Stimulated activated CD8-positive, alpha-beta memory T cell treated with anti-CD3 and anti-CD28 coated beads, Interleukin-15, amount 100 ng/mL, for 24 hours (primary cell): ENCODE measurements at regions not wholly inside any gene's neighbourhood (a gene's known extent, or its start where the extent isn't known, plus 50 kb on each side); places are given as distances from the start of the nearest gene placed in this dataset.
"Not testable (repeated sequence)": the region's sequence is repeated elsewhere in the genome, so short reads cannot be mapped to it uniquely, and the experiment has no call there.

Source experiments
- DNase-seq: peaks from one replicate; pipeline ENCODE4 v3.0.0-alpha.2; 2020; ENCODE audit warnings: low read depth

DNA sequence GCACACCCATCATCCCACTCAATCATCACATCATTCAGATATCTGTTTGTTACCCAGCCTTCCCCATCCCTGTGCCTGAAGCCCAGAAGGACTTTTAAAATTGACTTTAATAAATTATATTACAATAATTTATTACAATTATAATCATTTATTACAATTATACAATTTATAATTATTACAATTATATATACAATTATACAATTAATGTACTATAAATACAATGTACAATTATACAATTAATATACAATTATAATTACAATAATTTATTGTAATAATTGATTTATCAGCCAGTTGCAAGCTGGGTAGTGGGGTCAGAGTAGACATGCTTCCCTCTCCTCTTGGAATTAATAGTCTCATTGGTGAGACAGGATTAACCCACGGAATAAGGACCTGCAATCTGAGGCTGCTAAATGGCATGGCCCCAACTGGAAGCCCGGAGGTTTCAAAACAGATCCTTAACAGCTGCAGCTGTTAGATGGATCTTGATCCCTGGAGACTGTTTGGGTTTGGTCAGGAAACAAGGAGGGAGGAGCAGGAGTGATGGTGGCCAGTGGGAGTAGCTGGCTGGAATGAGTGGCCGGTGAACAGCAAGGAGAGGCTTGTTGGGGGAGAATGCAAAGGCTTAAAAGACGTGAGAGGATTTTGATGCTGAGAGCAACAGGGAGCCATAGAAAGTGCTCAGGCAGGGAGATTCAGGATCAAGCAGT is 402.8 kb upstream of the PODXL start:
- no peak for DNase-seq

GRCh38 chr7:131957338-131958020 is 401.1 kb upstream of the PODXL start:
- no peak for DNase-seq

DNA sequence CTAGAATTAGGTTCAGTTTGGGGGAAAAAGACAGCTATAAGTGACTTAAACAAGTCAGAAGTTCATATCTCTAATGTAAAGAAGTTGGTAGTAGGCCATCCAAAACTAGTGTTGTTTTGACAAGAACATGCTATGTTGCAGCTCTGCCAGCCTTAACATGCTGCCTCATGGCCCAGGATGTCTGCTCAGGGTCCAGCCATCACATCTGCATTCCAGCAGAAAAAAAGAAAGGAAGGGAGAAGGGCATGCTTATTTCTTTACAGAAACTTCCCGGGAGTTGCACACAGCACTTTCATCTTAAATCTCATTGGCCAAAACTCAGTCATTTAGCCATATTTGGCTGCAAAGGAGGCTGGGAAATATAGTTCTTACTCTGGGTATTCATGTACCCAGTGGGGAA is 400.4 kb upstream of the PODXL start:
- DNase-seq: no peak

DNA sequence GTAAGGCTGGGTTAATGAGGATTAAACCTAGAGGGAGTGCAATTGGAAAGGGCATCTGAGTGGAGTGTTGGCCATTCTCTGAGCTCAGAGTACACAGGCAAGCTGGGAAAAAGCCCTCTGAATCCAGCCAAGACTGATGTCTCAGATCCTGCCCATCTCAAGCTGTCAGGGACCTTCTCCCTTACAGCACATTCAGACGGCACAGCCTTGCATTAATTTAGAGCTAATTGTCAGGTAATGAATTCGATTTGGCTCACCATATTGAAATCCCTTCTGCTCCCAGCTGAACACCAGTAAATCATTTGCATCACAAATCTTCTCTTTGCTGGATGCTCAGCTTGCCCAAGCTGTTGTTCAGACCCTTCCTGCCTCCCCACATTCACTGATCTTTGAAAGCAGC is 399.3 kb upstream of the PODXL start:
- no peak for DNase-seq

GRCh38 chr7:131953184-131953583 is 396.8 kb upstream of the PODXL start:
- DNase-seq: no peak

DNA sequence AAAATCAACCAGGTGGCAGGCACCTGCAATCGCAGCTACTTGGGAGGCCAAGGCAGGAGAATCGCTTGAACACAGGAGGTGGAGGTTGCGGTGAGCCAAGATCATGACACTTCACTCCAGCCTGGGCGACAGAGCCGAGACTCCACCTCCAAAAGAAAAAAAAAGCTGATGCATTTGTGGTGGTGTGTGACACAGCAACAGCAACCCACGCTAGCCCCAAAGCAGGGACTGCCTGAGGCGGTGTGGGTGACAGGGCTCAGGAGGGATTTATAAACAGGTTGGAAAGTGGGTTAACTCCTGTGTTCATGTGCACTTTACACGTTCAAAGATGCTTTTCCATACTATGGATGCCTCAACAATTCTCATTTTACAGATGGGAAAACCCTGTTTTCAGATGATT is 395.9 kb upstream of the PODXL start:
- DNase-seq: no peak

DNA sequence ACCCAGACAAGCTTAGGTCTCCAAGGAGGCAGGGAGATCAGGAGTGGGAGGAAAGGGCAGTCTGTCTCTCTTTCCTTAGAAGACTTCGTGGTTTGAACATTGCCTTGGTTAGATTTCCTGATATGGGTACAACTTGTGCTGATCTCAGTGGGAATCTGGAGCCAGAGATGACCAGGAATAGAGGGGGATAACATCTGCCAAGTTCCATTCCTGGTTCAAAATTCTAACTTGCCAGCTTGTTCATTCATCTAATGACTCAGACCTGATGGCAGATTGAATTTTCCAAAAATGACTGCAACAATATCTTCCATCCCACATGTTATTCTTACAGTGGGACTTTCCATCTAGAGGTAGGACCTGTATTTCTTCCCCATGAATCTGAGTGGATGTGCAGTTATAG is 394.3 kb upstream of the PODXL start:
- no peak for DNase-seq

DNA sequence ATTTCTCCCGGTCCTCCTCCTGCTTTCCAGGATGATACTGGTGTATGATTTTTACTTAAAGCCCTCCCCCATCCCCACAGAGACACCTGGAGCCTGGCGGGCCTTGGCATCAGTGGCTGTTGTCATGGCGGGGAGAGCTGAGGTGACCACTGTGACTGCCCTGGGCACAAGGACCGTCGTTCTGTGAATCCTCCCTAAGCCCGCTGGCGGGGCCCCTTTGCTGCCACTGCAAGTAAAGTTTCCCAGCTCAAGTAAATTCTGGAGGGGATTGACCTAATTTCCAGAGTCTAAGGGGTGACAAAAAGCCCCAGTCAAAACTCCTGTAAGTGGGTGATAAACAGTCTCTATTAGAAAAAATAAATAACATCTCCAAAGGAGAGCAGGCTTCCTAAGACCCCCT is 393.2 kb upstream of the PODXL start:
- no peak for DNase-seq

DNA sequence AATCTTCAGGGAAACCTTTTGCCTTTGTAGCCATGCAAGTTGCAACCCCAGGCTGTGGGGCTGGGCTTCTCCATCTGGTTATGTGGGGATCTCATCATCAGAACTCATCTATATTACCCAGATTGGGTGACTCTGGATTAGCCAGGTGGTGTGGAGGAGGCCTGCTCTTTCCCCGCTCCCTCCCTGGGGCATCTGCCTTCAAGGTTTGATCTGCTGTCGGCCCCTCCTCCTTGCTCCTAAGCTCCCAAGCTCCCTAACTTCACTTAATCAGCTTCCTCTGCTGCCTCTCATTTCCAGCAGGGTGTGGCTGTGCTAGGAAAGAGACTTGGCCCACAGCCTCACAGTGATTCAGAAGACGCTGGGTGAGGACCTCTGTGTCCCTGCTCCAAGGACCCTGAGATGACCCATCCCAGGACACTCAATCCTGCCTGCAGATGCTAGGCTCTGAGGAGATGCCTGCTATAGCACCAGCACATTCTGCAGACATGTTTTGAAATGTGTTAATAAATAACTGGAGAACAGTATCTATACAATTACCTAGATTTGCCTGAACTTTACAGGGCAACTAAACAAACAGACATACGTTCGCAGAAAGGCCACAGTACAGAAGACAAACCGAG is 392.1 kb upstream of the PODXL start:
- no peak for DNase-seq

DNA sequence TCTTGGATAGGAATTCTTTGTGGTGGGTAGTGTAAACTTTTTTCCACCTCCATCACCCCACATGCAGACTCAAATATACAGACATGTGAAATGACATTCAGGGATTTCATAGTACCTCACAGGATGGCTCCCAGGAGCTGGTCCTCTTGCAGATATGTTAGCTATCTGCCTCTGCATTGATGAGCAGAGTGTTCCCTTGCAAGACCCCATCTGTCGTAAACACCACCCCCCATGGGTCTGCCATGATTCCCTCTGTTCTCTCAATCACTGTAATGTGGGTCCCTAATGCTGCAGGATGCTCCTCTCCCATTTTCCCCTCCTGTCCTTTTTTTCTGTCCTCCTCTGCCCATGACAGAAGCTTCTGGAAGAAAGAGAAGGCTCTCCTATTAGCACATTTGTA is 391.2 kb upstream of the PODXL start:
- DNase-seq: no peak

DNA sequence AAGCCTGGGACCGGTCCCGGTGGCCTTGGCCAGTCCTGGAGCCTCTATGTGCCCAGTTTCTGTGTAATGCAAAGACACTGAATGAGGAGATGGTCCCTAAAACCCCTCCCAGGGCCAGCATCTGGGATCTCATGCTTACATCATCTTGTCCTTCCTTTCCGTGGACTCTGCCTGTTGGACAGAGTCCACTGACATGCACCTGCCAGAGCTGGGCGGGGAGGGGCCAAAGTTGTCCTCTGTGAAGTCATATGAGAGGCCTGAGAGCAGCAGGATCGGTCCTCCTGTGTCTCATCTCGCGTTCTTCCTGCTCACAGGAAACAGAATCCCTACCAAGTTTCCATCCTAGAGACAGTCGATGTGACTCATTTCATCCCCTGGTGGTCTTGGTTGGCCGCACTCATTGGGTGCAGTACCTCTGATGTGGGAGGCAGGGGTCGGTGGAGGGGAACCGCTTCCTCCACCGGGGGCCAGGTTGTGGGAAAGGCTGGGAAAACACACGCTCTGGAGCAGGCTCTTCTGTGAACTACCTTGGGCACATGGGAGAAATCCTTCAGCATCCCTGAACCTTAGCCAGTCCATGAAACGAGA is 389.6 kb upstream of the PODXL start:
- no peak for DNase-seq

DNA sequence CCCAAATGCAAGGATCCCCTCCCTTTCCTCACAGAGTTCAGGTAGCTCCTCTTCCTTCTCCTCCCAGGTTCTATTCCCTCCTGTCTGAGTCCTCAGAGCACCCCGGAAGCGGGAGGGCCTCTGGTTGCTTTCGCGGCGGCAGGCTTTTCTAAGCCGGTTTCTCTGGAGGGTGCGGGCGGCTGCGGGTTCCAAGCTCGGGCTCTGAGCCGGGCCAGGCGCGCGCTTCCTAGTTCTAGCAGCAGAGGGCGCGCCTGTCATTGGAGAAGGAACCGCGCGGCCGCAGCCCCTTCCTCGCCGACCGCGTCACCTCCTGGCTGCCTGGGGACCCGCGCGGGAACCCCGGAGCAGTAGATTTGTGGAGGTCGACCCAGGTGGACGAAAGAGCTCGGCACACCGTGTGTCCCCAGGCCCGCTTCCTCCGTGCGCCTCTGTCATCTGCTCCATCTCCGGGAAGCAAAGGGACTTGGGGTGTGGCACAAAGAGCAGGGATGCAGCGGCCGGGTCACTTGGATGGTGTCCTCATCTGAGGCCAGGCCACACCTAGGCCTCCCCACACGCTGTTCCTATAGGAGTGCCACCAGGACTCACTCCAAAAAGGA is 389.0 kb upstream of the PODXL start:
- peak; percentile 3 for DNase-seq

DNA sequence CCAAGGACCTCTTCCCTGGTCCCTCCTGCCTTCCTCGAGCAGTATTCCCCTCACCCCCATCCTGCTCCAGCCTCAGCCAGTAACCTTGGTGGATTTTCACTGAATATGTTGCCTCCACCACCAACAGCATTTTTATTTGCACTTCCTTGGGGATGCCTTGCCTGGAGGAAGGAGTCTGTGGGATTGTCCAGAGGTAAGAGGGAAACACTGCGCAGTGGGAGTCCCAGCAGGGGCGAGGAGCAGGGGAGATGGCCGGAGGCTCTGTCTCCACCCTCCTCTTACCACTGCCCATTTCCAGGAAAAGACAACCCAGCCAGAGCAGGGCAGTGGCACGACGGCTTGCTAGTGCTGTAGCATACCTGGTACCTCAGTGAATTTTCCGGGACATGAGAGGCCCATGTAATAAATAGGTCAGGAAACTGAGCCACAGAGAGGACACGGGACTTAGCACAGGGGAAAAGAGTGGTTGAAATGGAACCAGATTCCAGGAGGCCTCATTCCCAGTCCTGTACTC is 388.2 kb upstream of the PODXL start:
- DNase-seq: no peak

DNA sequence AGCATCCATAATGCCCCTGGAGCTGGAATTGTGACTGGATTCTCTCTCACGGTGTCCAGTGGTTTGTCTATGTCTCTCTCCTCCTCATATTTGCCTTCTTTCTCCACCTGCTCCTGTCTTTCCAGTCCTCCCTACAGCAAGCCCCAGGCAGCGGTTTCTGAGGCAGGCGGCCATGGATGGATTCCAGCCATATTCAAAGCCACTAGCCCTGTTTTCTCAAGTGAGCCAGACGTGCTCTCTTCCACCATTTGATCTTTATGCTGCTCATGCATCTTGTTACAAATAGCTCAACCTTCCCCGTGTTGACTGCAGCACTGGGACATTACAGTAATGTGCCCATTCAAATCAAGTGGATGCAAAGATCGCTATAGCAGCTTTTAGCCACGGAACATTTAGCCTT is 387.2 kb upstream of the PODXL start:
- DNase-seq: no peak

- no peak for DNase-seq
Measured at GRCh38 chr7:131943211-131943610, 386.8 kb upstream of the PODXL start.

DNA sequence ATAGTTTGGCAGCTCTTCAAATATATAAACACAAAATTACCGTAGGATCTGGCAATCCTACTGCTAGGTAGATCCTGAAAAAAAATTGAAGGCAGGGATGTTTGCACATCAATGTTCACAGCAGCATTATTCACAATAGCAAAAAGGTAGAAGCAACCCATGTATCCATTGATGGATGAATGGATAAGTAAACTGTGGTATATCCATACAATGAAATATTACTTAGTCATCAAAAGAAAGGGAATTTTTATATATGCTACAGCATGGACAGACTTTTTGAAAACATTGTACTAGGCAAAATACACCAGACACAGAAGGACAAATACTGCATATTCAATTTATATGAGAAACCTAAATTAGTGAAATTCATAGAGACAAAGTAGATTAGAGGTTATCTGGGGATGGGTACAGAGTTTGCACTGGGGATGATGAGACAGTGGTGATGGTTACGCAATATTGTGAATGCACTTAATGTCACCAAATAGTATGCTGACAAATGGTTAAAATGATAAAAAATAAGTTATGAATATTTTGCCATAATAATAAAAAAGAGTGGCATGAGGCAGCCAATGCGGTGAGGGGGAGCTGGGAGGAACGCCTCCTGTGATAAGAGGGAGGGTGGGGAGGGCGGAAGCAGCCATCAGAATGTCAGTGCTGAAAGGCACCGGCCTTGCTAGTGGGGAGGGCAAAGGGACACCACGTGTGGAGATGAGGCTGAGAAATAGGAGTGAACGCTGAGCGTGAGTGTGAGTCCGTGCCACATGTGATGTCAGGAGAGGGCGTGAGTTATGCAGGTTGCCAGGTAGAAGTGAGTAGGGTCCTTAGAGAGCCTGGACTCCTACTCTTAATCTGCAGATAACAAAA is 386.1 kb upstream of the PODXL start:
- no peak for DNase-seq

GRCh38 chr7:131941291-131941690 is 384.9 kb upstream of the PODXL start:
- no peak for DNase-seq

DNA sequence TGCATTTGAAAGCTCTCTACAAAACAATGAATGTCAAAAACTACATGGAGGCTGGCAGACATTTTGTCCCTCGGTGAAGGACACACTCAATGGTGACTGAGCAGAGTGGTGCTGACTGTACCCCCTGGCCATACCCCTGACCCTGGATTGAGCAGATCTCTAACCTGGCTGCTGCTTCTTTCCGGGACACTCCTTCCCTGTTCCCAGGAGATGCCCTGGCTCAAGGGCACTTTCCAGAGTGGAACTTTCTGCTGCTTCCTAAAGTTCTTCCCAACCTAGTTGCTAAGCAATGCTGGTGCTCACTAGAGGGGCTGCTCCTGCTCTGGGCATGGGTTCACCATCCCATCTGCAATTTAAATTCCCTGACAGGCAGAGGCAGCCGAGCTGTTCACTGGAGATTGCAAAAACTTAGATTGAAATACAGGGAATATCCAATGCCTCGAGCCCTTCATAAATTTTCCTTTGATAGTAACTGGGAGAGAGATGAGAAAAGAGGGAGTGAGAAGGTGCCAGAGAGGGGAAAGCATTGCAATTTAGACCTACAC is 384.3 kb upstream of the PODXL start:
- no peak for DNase-seq

GRCh38 chr7:131938788-131939187 is 382.4 kb upstream of the PODXL start:
- DNase-seq: not testable (repeated sequence)

- no peak for DNase-seq
Measured at GRCh38 chr7:131937868-131938267, 381.4 kb upstream of the PODXL start.

DNA sequence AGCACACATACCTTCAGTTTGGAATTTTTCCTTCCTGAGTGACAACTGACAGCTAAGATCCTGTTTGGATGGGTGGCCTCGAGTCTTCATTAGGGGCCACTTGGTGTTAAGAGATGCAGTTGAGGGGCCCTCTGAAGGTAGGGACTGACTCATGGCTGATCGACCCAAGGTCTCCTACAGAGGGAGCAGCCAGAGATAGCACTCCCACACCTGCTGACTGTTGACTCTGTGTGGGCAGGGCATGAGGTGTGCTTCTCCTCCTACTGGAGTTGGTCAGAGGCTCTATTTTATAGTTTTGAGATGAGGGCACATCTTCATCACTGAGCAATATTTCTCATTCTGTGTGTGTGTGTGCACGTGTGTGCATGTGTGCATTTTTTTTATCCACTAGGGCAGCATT is 378.8 kb upstream of the PODXL start:
- no peak for DNase-seq
